T-helper 2 cell treated with Interferon-gamma antibody and Interleukin-4, amounts not matched to agents 100 ng/mL and 5 ng/mL, for 36 hours (primary cell): ENCODE measurements at regions not wholly inside any gene's neighbourhood (a gene's known extent, or its start where the extent isn't known, plus 50 kb on each side); places are given as distances from the start of the nearest gene placed in this dataset.

Experiments used
- intact Hi-C: fragments of 100-400 bp; cut with micrococcal nuclease; formaldehyde crosslinking; loops from one replicate; pipeline ENCODE4 v1.15.1; 2023

DNA sequence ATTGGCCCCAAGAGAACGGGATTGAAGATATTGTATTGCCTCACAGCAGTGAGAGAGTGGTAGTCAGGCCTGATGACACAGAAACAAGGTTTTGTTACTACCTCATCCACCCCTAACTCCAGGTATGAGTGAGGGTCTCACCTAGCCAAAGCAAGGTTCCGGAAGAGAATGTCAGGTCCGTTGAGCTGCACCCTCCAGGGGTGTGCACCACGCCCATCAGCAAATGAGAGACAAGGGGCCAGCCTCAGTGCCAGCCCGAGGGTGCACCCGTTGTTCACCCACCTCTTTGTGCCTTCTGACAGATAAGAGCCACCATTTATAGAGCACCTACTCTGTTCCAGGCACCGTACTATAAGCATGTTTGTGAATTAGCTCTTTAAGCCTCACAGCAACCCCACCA, 121.9 kb upstream of the IPO9 start:
- intact Hi-C loops: no loop called here

DNA sequence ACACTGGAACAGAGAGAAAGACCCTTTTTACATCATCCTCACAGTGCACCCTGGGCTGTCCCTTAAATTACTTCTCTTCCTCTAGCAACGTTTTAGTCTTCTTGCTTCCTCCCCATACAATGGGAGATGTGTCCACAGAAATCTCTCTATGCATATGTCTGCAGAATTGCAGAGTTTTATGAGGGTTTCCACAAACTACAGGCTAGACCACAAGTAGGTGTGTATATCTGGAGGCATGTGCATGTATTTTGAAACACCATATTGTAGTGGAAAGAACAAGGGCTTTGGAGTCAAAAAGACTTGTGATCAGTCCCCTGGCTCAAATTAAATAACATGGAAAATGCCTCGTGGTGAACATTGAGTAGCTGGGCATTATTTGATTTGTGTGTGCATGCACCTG, 121.3 kb upstream of the IPO9 start:
- intact Hi-C loops: no loop called here

- intact Hi-C loops: no loop called here
These were observed 120.9 kb upstream of the IPO9 start for GRCh38 chr1:201708085-201708512.

DNA sequence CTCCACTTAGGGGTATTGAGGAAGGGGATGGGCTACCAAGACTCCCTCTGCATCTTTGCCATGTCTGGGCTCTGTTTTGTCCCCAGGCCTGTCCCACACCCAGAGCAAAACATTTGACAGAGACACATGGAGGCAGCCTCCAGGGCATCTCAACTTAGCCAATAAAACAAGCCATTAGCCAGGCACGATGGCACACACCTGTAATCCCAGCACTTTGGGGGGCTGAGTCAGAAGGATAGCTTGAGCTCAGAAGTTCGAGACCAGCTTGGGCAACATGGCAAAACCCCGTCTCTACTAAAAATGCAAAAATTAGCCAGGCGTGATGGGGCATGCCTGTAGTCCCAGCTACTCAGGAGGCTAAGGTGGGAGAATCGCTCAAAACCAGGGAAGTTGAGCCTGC, 120.3 kb upstream of the IPO9 start:
- intact Hi-C loops: loop anchor here (1.0 kb wide), 1 partner anchor 85 kb away; no protein-coding TSS in a partner anchor

DNA sequence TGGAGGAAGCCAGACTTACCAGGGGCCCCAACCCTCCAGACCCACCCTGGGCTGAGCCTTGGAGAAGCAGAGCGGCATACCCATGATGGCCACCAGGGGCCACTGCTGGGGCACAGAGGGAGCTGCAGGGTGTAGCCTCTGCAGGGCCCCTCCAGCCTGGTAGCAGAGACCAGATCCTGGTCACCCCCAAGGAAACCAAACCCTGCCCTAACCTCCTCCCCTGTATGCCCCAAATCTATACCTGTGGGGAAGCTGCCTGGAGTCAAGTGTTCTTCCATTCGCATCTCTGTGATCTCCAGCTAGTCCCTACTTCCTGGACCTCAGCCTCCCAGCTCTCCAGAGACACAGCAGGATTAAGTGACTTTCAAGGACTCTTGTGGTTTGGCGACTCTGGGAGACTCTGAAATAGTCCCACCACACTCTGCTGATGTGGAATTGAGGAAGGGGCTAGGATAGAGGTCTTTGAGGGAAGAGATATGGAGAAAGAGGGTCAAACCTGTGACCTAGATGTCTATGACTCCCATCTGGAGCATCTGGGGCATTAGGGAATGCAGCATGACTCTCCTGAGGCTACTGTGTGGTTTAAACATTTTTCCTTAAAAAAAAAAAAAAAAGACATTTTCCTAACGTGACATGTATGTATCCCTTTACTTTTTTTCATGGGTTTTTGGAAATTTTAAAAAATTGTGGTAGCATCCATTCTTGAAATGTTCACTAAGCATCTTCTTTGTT, 119.2 kb upstream of the IPO9 start:
- intact Hi-C loops: loop anchor here (1.0 kb wide), 1 partner anchor 84 kb away; no protein-coding TSS in a partner anchor

DNA sequence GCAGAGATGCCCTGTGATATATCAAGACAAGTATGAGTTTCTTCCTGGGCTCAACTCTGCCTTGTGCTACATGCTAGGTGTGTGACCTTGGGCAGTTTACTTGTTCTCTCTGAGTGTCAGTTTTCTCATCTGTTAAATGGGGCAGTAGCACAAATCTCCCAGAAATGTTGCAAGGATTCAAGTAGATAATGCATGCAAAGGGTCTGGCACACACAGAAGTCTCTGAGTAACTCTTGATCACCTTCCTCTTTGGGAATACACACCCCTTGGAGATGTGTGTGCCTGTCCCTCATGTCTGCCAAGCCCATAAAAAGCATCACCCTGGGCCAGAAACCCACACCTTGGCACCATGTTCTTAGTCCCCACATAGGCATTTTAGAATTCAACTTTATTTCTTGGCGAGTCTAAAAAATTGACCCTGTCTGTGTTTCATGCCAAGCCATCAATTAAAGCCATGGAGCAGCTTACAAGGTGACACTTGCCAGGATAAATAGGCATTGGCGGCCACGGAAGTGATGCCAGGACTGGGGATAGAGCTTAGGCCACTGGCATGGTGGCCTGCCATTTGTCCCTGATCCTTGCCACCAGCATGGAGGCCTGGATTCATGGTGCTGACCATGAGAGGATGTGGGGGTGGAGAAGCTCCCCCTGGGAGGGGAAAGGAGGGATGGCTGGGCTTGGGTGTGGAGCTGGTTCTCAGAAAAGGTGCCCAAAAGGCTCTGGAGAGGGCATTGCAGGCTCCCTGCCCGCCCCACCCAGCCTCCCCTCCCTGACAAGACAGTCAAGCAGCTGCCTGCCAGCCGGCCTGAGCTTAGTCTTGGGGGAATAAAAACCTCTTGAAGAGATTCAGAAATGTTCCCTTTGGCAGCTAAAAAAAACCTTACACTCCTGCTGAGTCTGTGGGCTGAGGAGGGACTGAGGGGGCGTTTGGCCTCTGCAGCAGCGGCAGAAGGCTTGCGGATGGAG, 118.0 kb upstream of the IPO9 start:
- intact Hi-C loops: no loop called here

DNA sequence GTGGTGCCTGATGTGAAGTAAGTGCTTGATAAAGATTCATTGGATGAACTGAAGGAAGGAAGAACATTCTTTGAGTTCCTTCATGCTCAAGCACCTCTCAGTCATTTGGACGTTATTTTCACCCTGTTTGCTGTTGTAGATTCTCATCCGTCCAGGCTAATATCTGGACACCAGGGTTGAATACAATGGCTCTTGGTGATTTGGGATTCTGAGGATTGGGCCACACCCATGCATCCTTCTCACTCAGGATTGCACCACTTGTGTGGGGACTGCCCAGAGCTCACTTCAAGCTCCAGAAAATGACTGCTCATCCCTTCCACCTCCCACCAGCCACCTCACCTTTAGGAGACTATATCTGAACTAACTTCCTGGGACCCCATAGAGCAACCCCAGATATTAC, 117.1 kb upstream of the IPO9 start:
- intact Hi-C loops: no loop called here

GRCh38 chr1:201712387-201713085, 116.4 kb upstream of the IPO9 start:
- intact Hi-C loops: no loop called here

DNA sequence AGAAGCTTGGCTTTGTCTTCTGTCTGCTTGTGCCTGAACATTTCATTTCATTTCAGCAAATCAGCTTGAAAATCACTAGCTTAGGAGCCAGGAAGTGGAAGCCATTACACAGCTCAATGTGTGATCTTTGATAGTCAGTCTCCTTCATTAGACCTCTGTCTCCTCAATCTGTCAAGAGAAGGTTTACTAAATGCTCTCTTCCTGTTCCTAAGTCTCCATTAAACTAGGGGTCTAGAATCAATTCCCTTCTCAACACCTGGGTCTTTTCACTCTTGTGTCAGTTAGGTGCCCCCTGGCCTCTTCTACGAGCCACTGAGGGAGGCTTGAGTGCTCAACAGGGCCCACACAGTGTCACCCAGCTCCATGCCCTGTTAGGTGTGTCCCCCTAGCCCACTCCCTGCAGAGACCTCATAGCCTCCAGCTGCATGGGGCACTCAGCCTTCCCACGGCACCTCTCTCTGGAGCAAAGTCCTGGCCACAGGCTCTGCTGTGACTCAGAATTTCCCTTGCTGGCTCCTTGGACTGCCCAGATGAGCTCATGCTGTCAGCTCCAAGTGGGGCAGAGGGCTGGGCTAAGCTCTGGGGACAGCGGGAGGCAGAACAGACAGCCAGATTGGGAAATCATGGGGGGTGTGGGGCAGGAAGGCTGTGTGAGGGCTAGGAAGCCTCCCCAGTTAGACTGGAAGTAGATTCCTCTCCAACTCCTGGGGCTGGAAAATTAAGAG, 115.7 kb upstream of the IPO9 start:
- intact Hi-C loops: no loop called here

DNA sequence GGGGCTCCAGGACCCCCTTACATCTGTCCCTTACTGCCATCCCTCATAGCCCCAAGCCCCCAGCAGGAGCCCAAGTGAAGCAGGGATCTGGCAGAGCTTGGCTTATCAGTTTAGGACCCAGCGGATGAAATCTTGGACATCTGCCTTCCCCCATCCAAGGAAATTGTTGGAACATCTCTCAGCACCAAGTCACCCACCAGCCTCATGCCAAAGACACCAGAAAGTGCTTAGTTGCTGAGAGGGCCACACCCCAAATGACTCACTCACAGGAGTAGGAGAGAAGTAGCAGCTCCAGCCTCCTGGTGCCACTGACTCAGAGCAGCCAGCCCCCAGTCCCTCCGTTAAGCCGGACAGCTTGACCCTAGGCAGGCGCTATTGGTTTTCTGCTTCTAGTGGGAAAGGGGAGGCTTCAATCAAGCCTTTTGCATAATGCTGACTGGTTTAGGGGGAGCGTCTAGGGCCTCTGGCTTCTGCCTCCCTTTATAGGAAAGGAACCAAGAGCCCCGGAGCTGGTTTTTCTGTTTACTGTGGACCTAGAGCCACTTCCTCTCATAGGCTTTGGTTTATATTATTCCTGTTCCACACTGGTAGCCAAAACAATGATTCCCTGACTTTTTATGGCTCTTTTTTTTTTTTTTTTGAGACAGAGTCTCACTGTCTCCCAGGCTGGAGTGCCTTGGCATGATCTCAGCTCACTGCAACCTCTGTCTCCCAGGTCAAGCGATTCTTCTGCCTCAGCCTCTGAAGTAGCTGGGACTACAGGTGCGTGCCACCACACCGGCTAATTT, 114.2 kb upstream of the IPO9 start:
- intact Hi-C loops: no loop called here

- intact Hi-C loops: no loop called here
These were observed 113.6 kb upstream of the IPO9 start for GRCh38 chr1:201715351-201715750.

GRCh38 chr1:201715801-201716741, 112.9 kb upstream of the IPO9 start:
- intact Hi-C loops: no loop called here

GRCh38 chr1:201716742-201717135, 112.2 kb upstream of the IPO9 start:
- intact Hi-C loops: no loop called here

DNA sequence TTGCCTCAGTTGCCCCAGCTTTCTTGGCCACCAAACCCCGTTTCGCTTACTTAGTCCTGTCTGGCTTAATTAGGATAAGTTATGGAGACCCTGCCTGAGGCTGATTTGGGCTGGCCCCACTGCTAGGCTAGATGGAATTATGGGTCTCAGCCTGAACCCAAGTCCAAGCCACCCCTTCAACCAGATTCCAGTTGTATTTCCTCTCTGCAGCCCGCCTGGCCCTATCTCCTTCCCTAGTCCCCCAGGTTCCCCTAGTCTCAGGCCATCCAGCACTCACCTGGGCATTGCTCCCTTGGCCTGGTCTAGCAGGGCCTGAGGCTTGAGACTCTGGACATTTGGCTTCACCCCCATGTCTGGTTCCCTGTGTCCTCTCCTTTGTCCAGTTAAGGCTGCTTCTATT, 111.7 kb upstream of the IPO9 start:
- intact Hi-C loops: no loop called here

GRCh38 chr1:201718346-201719202, 110.4 kb upstream of the IPO9 start:
- intact Hi-C loops: no loop called here

DNA sequence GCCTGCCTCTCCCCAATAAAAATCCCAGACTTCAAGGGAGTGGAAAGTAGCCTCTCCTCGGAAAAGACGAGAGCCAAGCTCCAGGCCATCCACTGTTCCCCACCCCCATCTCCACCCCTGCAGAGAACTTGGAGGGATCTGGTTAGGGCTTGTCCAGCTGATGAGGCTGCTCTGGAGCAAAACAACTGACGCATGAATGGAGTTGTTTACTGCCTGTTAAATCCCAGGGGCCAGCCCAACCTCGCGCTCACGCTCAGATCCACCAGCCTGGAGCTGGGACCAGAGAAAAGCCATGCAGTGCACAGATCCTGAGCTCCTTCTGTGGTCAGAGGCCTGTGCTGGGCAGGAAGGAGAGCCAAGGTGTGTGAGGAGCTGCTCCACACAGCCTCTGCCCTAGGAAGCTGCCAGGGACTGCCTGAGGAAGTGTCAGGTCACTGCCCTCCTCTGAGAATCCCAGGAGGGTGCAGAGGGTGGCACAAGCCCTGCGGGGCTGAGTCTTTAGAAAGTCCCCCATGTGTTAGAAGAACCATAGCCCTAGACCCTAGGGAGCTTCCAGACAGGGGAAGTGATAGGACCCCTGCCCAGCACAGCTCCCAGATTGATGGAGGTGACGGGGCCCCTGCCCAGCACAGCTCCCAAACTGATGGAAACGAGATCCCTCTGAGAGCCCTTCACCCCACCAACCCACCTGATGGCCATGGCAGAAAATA, 109.0 kb upstream of the IPO9 start:
- intact Hi-C loops: no loop called here

DNA sequence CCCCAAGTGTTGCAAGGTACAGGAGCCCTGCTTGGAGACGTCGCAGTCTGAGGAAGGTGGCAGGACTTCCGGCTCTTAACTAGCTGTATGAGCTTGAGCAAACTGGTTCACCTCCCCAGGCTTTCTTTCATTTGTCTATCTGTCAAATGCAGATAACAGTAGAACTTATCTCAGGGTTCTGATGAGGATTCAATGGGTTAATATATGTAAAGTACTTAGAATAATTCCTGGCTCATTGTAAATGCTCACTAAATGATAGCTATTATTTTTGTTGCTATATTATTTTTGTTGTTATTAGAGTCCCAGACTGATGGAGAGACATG, 108.5 kb upstream of the IPO9 start:
- intact Hi-C loops: no loop called here
